ENCODE measurements at regions not wholly inside any gene's neighbourhood (a gene's known extent, or its start where the extent isn't known, plus 50 kb on each side); places are given as distances from the start of the nearest gene placed in this dataset.

GRCh38 chr7:12754179-12754578, 66.7 kb downstream of the ARL4A start:
- no peaks in the 10 kb centered on the region; the same call in 1 of the 2 replicates for H3K36me3 ChIP-seq (ENCODE audit: insufficient read depth)
- no peaks in the 10 kb centered on the region for H3K9me3 Mint-ChIP-seq
- peak overlapping the region; percentile 63; the same call in 1 of the 2 replicates for H2AFZ ChIP-seq
- no peaks in the 10 kb centered on the region for H3K79me2 ChIP-seq (replicated peaks; ENCODE audit: insufficient read depth)
- H3K27me3 Mint-ChIP-seq (ENCODE audit: insufficient read depth, low read depth, poor library complexity), result peaks cover 4% of the 10 kb centered on the region
- no peaks in the 10 kb centered on the region for H3K9me2 ChIP-seq (ENCODE audit: insufficient read depth)
- no peak for ATAC-seq
- H3K4me2 ChIP-seq, result no peak overlapping the region
- 0 out of 2 replicates have a peak, but pooled peaks cover 4% of the 10 kb centered on the region for H3F3A ChIP-seq (replicated peaks; ENCODE audit: low read depth)
- H3K27ac ChIP-seq (ENCODE audit: low read depth), result no peak overlapping the region
- no peaks in the 10 kb centered on the region for H4K20me1 ChIP-seq (replicated peaks; ENCODE audit: insufficient read depth)
- no peaks in the 10 kb centered on the region for H3K27me3 ChIP-seq (ENCODE audit: insufficient read depth)
- TF ChIP-seq ZNF114 (CRISPR knock-in tag; IDR thresholded peaks at IDR 0.05) (no peak), JUNB (IDR thresholded peaks at IDR 0.05; ENCODE audit: unreplicated experiment) (no peak), NANOG (IDR thresholded peaks at IDR 0.05; ENCODE audit: borderline replicate concordance) (no peak), CTCF (conservative IDR thresholded peaks at IDR 0.05; ENCODE audit: low read depth in 2 of 2) (no peak), REST (IDR thresholded peaks at IDR 0.05; ENCODE audit: unreplicated experiment) (no peak), STAT1 (IDR thresholded peaks at IDR 0.05; ENCODE audit: unreplicated experiment) (no peak), CREB1 (CRISPR knock-in tag; IDR thresholded peaks at IDR 0.05; ENCODE audit: low read depth) (no peak)
- TF ChIP-seq, protein P1, sequence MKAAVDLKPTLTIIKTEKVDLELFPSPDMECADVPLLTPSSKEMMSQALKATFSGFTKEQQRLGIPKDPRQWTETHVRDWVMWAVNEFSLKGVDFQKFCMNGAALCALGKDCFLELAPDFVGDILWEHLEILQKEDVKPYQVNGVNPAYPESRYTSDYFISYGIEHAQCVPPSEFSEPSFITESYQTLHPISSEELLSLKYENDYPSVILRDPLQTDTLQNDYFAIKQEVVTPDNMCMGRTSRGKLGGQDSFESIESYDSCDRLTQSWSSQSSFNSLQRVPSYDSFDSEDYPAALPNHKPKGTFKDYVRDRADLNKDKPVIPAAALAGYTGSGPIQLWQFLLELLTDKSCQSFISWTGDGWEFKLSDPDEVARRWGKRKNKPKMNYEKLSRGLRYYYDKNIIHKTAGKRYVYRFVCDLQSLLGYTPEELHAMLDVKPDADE (IDR thresholded peaks at IDR 0.05), result no peak
- TF ChIP-seq, protein P2, sequence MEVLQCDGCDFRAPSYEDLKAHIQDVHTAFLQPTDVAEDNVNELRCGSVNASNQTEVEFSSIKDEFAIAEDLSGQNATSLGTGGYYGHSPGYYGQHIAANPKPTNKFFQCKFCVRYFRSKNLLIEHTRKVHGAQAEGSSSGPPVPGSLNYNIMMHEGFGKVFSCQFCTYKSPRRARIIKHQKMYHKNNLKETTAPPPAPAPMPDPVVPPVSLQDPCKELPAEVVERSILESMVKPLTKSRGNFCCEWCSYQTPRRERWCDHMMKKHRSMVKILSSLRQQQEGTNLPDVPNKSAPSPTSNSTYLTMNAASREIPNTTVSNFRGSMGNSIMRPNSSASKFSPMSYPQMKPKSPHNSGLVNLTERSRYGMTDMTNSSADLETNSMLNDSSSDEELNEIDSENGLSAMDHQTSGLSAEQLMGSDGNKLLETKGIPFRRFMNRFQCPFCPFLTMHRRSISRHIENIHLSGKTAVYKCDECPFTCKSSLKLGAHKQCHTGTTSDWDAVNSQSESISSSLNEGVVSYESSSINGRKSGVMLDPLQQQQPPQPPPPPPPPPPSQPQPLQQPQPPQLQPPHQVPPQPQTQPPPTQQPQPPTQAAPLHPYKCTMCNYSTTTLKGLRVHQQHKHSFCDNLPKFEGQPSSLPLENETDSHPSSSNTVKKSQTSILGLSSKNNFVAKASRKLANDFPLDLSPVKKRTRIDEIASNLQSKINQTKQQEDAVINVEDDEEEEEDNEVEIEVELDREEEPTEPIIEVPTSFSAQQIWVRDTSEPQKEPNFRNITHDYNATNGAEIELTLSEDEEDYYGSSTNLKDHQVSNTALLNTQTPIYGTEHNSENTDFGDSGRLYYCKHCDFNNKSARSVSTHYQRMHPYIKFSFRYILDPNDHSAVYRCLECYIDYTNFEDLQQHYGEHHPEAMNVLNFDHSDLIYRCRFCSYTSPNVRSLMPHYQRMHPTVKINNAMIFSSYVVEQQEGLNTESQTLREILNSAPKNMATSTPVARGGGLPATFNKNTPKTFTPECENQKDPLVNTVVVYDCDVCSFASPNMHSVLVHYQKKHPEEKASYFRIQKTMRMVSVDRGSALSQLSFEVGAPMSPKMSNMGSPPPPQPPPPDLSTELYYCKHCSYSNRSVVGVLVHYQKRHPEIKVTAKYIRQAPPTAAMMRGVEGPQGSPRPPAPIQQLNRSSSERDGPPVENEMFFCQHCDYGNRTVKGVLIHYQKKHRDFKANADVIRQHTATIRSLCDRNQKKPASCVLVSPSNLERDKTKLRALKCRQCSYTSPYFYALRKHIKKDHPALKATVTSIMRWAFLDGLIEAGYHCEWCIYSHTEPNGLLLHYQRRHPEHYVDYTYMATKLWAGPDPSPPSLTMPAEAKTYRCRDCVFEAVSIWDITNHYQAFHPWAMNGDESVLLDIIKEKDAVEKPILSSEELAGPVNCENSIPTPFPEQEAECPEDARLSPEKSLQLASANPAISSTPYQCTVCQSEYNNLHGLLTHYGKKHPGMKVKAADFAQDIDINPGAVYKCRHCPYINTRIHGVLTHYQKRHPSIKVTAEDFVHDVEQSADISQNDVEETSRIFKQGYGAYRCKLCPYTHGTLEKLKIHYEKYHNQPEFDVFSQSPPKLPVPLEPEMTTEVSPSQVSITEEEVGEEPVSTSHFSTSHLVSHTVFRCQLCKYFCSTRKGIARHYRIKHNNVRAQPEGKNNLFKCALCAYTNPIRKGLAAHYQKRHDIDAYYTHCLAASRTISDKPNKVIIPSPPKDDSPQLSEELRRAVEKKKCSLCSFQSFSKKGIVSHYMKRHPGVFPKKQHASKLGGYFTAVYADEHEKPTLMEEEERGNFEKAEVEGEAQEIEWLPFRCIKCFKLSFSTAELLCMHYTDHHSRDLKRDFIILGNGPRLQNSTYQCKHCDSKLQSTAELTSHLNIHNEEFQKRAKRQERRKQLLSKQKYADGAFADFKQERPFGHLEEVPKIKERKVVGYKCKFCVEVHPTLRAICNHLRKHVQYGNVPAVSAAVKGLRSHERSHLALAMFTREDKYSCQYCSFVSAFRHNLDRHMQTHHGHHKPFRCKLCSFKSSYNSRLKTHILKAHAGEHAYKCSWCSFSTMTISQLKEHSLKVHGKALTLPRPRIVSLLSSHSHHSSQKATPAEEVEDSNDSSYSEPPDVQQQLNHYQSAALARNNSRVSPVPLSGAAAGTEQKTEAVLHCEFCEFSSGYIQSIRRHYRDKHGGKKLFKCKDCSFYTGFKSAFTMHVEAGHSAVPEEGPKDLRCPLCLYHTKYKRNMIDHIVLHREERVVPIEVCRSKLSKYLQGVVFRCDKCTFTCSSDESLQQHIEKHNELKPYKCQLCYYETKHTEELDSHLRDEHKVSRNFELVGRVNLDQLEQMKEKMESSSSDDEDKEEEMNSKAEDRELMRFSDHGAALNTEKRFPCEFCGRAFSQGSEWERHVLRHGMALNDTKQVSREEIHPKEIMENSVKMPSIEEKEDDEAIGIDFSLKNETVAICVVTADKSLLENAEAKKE (CRISPR knock-in tag; IDR thresholded peaks at IDR 0.05), result no peak
- DNase-seq (ENCODE audit: low spot score), result no peak
- no peak overlapping the region for H3K4me3 ChIP-seq
- H3K4me1 ChIP-seq (ENCODE audit: insufficient read depth), result peaks cover 12% of the 10 kb centered on the region
- peaks cover 12% of the 10 kb centered on the region for H3K4me1 Mint-ChIP-seq
- H3K4me3 Mint-ChIP-seq, result no peak overlapping the region
- no peaks in the 10 kb centered on the region for H3K36me3 Mint-ChIP-seq (ENCODE audit: low read depth)
- H3K27ac Mint-ChIP-seq, result no peak overlapping the region

All from GM23338 (cell line).